NCI-H69 (cell line): ENCODE measurements at regions not wholly inside any gene's neighbourhood (a gene's known extent, or its start where the extent isn't known, plus 50 kb on each side); places are given as distances from the start of the nearest gene placed in this dataset.
A peak's percentile ranks its signal among the peaks of the same experiment; 100 is the strongest.

ENCODE experiments used
- DNase-seq: peaks from one replicate; lab custom pipeline; 2025; lab: John Stamatoyannopoulos, UW

DNA sequence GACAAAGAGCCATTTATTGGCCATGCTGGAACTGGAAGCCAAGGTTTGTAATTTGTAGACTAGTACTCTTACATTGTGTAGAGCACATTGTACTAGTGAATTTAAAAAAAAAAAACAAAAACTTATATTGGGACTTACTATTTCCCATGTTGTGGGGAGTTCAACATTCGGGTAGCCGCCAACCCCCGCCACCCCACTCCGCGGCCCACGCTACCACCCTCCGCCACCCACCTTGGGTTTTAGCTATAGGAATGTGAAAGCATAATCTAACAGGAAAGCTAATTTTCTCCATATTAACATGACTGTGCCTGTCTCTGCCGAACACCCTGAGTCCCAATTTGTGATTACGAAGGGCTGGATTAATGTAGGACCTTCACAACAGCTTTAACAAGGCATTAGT is 275.8 kb downstream of the FIGN start:
- DNase-seq: no peak

DNA sequence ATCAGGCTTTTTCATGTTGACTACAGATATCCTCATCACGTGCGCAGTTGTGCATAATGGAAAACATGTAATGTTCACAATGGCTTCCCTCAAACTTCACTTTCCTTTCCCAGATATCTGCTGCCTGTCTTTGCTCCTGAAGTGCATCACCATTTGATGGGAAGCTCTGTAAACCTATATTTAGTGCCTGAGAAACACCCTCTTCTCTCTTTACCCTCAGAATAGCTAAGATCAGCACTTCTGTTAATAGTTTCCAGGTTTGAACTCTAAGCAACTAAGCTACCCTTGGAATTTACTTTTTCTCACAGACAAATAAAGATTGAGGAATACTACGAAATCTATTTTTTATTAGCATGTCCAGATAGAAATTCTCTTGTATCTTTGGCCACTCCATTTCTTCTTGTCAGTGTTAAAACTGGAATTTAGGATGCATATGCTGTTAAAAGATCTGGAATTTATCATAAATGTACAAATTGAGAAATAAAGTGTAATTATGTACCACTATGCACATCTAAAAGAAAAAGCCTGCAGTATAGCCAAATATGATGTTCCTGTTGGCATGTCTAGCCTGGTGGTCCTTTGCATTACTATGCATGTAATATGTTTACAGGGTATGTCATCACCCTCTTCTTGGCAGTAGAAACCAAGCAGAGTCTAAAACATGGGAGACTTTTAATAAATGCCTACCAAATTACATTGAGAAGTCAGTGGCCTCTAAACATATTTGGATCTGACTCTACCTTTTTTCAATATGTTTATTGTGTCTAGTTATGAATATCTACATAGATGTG is 278.7 kb downstream of the FIGN start:
- peak; percentile 19 for DNase-seq

DNA sequence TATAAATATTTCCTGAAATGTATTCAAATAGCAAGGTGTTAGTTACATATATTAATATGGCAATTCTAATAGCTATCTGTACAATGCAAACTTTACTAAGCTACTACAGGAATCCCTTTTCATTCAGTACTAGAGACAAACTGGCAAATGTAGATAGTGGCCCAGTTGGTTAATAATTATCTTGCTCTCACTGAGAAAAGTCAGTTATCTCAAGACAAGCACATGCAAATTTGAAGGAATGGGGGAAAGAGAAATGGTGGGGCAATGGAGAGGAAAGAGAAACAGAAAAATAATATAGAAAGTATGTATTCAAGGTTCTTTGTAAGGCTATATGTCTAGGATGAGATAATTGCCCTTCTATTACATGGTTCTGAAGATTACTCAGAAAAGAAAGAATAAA is 280.0 kb downstream of the FIGN start:
- no peak for DNase-seq

DNA sequence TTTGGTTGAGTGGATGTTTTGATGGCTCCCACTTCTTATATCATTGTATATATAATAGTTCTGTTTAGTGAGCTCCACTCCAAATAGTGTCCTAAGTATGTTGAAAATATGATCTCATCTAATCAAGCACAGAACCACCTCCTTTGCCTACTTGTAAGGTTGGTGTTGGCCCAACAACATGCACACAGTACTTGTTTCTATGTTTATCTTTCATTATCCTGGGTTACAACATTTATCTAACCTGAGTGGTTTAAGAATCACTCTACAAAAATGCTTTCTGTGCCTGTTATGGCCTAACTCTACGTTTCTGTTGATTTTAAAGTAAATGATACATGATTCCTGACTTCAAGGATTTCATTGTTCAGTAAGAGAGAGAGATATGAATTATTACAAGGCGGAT is 281.9 kb downstream of the FIGN start:
- no peak for DNase-seq

DNA sequence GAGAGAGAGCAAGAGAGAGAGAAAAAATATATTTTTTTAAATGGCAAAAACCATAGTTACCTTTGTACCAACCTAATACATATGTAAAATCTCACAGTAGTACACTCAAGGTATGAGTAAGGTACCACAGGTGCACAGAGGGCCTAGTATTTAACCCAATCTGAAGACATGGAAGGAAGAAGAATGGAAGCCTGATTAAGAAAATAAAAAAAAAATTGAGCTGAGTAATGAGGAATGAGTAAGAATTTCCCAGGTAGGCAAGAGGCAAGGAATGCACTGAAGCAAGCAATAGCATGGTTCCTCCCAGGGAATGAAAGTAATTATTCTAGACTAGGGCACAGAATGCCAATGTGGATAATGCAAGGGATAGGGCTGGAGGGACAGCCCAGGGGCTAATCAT is 294.2 kb downstream of the FIGN start:
- peak; percentile 11 for DNase-seq

DNA sequence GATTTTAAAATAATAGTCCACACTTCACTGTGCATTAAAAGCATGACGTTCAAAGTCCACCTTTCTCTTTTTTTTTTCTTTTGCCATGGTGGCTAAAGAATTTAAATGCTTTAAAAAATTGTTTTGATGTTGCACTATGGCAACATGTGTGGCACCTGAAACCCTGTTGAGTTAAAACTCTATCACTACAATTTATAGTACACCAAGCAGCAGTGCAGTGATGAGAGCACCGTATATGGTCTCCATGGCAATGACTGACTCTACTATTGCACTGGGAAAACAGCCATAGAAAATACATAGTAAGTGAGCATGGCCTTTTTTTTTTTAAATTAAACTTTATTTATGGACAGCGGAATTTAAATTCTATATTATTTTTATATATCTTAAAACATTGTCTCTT is 298.8 kb downstream of the FIGN start:
- peak; percentile 52 for DNase-seq

DNA sequence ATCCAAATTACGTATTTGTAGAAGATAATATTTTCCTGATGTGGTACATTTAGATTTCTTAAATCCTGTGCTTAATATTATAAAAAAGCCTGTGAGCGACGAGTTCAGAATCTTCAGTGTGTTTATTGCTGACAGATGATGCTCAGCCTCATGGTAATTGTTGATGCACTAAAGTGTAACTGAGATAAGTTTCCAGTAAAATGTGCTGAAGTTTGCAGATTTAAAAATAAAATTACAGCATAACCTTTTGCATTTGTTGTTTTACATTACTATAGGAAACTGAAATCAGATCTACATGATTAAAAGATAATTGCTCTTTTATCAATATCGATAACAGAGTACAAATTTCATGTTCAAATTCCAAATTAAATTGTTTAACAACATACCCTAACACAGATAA is 307.6 kb downstream of the FIGN start:
- no peak for DNase-seq

DNA sequence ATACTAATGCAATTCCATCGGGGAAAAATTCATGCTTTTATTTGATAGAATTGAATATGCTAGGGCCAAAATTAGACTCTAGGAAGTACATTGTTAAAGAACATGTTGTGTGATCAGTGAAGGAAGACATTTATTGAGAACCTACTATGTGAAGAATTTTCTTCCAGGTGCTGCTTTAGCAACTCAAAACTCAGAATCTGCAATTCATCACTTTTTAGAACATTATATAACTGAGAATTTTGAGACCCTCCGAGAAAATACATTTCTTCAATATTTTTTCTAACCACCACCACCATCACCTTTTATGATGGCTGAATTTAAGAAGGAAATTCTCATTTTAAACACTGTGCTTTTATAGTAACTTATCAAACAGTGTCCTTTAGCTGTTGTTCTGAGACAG is 315.2 kb downstream of the FIGN start:
- no peak for DNase-seq

DNA sequence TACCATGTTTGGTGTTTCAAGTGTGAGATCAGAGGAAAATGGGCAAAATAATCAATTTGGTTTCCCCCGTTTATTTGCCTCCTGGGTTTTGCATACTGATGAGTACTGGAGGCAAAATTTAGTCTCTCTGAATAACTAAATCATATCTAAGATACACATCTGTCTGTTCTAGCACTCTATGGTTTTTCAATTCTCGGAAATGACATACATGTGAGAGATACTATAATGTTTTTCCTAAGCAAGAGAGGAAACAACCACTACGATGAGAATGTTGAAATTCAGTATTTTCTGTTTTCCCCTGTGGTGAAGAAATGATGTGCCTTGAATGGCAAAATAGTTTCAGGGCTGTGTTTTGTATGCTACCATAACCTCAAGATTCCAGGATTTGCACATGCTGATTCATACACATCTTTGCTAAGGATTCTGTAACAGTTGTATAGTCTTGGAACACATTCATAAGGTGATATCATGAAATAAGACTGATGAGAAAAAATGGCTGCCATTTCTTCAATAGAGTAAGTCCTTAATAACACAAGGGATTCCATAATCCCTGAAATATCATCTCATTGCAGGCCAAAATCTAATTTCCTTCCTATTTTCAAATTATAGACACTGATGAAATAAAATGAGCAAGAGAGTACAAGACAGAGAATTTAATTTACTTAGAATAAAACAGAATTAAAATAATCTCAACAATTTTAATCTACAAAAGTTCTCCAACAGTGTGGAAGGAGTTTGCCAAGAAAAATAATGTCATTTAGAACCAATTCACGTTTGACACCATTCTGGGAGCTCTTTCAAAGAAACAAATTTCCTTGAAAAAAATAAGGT is 316.6 kb downstream of the FIGN start:
- no peak for DNase-seq

DNA sequence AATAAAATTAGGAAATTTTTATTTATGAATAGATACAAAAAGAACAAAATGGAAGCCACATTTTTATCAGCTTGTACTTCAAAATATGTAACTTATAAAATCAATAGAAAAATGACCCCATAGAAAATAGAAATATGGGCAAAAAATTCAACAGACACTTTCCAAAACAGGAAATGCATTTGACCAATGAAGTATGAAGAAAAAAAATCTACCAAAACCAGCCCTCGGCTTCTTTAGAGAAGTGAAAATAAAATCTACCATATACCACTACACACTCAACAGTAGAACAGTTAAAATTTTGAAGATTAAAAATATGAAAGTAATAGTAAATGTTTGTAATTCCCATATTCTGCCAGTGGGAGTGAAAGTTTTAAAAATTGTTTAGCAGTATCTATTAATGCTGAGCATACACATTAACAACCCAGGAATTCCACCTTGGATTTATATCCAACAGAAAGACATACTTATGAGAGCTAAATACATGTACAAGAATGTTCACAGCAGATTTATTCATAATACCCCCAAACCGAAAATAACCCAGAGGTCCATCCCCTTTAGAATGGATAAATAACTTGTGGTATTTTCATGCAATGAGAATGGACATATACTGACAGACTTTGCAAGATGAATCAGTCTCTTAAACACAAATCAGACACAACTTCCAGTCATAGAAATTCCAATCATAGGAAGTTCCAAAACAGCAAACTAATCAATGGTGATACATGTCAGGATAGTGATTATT is 318.0 kb downstream of the FIGN start:
- no peak for DNase-seq

DNA sequence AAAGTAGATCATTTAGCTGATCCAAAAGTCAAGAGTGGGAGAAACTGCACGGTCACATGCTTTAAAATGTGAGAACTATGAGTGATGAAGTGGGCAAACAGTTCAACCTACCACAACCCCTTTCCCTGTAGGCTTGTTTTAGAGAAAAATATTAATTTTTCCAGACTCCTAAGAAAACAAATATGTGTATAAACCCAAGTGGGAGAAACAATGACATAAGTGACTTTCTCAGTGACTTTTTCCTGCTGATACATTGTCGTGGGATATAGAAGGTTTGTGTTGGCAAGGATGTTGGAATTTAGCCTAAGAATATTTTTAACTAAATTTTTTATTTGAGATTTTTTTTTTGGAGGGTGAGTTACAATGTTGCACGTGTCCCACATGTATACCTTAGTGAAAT is 321.7 kb downstream of the FIGN start:
- no peak for DNase-seq

DNA sequence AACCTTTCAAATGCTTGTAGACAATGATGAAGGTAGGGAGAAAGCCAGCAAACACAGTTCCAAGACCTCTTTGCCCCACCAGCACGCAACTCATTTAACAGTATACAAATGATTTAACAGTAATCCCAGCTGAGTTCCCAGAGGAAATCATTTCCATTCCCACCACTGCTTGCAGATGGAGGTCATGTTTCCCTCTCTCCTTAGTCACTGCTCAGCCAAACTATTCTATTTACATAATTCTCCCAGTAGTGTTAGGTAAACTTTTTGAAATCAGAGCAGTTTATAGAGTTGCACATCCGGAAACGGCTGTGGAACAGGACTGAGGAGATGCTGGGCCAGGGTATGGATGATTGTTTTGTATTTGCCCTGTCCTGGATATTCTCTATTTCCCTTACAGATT is 328.5 kb downstream of the FIGN start:
- DNase-seq: peak; percentile 59

DNA sequence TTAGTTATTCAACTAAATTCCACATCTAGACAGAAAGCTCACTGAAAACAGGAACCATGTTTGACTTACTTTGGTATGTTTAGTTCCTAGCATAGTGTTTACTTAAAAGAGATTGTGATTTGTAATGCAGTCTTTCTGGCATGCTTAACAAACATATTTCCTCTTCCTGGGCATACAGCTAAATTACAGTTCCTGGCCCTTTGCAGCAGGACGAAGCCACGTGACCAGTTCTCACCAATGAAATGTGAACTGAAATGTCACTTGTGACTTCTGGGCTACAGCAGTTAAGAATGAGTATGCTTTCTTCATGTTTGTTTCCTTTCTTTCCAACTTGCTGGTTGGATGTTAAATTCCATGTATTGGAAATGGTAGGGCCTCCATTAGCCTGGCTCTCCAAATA is 330.5 kb downstream of the FIGN start:
- DNase-seq: peak; percentile 7

DNA sequence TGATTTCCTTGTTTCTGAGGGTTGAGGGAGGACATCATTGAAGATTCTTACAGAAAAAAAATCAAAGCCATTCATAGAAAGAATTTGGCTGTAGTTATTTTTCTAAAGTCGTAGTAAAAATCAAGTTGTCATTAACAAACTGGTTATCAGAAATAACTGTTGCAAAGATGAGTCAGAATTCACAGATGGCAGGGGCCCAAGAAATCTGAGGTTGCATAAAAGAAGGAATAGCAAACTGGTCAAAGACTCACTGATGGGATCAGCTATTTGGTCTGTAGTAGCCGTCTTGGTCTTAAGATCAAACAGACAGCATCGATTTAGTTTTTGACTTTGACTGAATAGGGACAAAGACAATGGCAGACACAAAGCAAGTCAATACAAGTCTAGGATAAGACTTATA is 334.3 kb downstream of the FIGN start:
- DNase-seq: no peak

DNA sequence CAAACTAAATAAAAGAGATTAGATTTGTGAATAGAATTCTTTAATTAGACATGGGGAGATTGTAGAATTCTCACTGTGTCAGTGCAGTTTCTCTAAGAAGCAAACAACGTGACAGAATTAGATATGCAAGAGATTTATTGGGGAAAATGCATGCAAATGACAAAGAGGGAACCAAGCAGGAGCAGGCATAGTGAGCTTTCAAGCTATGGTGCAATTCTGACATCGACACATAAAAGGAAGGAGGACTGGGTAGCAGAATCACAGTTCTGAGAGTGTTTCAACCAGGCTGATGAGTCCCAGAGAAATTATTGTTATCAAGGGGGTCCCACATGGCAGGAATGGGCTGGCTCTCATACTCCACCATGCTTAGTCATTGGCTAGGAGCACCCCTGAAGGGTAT is 338.4 kb downstream of the FIGN start:
- peak; percentile 7 for DNase-seq

DNA sequence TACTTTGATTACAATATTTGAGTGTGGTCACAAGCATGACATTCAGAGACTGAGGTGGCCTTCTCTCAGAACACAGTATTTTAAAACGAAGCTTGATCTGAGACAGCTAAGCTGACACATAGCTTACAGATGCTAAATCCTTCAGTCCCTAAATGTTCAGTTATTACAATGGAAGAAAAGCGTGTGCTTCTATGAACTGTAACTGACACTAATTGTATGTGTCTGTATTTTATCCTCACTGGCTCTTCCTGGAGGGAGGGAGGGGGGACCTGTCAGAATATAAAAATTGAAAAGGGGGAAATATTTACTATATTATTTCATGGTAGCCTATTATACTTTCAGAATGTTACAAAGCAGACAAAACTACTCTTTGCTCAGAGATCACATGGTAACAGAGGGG is 340.2 kb downstream of the FIGN start:
- peak; percentile 9 for DNase-seq

DNA sequence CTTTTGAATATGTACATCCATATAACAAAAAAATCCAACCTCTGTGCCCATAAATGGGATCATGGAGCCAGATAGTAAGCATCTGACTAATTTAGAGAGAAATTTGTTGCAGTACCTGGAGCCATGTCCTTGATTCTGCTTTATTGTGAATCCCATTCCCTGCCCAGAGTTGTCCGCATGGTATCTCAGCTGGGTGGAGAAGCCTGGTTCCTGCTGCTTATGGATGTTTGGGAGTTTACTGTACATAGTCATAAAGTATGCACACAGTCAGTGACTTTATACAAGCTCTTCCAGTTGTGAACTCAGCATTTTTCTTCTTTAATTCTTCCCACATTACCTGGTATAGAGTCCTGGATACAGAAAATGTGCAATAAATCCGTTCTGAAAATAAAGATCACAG is 346.0 kb downstream of the FIGN start:
- DNase-seq: no peak

DNA sequence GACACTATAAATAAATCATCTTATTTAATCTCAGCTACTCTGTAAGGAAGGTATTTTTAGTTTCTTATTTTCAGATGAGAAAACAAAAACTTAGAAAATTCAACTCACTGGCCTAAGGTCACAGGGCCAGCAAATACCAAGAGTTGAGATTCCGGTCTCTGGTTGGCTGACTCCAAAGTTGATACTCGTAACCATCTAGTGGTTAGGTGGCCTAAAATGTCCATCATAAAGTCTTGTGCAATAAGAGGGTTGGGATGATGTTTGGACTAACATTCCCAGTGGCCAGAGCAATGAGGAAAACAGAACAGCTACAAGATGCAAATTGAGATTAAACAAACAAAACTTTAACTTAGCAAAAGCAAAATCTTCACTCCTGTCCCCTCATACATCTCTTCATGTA is 360.3 kb downstream of the FIGN start:
- no peak for DNase-seq

DNA sequence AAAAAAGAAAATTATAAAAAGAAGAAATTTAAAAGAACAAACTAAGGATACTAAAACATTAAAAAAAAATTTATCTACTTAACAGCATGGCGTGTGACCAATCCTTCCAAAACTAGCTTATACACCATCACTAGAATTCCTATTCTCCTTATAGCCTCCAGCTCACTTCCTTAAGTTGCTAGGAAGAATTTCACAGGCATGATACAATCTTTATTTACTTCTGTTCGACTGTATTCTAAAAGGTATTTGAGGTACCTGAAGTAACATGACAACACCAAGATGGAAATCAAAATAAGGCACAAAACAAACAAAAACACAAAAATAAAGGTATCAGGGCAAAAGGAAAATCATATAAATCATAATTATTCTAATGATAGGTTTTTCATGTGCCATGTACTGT is 360.7 kb downstream of the FIGN start:
- no peak for DNase-seq

DNA sequence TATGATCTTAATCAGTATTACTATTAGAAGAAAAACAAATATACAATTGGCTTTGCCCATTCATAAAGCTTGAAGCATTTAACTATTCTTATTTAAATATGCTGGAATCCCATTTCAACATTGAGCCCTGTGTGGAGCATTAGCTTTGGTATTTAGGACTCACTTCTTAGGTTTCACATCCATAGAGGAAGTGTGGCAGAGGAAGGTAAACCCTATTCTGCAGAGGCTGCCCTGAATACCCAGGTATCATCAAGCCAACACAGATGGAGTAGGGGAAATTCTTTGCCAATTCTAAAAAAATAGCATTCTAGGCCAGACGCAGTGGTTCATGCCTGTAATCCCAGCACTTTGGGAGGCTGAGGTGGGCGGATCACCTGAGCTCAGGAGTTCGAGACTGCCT is 361.5 kb downstream of the FIGN start:
- DNase-seq: no peak

DNA sequence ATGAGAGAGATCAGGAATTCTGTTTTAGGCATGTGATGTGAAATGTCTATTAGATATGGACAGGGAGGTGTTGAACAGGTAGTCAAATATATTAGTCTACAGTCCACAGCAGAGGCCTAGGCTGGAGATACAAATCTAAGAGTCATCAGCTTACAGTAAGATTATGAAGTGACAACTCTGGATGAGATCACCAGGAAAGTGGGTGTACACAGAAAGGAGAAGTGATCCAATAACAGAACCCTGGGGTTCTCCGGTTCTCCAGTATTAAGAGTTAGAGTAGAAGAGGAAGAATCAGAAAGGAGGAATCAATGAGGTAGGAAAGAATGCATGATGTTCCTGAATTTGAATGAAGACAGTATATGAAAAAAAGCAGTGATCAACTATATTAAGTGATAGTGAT is 362.3 kb downstream of the FIGN start:
- DNase-seq: no peak

DNA sequence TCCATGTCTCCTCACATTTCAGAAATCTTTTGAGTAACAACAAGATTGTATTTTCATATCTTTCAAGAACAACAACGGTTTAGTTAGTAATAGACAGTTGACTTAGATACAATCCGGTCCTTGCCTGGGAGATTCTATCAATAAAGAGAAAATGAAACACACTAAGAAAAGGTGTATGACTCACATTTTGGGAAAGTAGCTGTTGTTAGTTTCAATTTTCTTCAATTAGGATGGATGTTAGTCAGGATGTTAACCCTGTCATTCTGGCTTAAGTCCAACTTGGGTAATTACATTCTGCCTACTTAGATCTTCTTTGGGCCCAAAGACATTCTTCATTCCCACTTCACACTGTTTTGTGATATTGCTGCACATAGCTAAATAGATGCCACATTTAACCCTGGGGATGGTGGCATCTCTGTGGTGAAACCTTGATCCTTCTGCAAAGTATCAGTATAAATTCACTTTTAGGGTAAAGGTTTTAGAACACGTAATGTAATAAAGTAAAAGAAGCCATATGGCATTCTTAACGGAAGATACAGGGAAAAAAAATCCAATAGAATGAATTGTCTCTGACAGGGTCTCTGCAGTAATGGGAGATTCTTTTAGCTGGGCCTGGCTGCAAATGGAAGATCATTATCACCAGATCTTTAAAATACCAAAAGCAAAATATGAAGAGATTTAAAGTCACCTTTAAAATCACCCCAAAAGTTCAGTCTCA is 365.5 kb downstream of the FIGN start:
- peak; percentile 53 for DNase-seq
